ENCODE measurements at regions not wholly inside any gene's neighbourhood (a gene's known extent, or its start where the extent isn't known, plus 50 kb on each side); places are given as distances from the start of the nearest gene placed in this dataset.

DNA sequence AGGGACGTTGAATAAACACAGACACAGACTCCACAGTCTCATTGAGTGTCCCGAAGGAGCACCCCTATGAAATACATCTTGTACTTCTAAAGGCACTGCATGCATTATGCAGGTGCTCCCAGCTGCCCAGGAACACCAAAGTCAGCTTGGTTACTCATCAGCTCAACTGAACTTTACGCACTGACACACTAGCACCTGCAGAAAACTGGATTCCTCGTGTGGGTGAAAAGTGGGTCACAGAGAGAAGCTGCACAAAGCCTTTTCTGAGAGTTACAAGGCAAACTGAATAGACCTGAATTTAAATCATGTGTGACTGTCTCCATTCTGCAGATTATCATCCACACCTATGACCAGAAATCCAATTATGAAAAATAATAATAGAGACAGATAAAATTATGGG, 527.5 kb upstream of the NBEA start (continued):
- TF ChIP-seq REPIN1 (tag by site-specific recombination; IDR thresholded peaks at IDR 0.05; ENCODE audit: low read depth) (no peak), OVOL3 (tag by site-specific recombination; IDR thresholded peaks at IDR 0.05) (no peak), ZBTB20 (tag by site-specific recombination; IDR thresholded peaks at IDR 0.05) (no peak), ZBTB10 (tag by site-specific recombination; IDR thresholded peaks at IDR 0.05) (no peak)

DNA sequence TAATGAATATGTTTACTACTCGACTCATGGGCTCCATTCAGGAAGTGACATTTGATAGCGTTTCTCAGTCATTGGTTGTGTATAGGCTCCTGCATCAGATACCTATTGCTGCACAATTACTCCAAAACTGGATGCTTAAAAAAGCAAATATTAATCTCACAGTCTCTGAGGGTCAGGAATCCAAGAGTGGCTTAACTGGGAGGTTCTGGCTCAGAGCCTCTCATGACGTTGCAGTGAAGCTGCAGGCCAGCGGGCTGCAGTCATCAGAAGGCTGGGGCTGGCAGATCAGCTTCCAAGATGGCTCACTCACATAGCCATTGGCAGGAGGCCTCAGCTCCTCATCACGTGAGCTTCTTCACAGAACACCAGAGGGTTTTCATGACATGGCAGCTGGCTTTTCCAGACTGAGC, 525.1 kb upstream of the NBEA start:
- Histone ChIP-seq H3K27ac (ENCODE audit: extremely low read depth, low read depth, low read length) (no peak overlapping the region), H3K4me1 (ENCODE audit: control insufficient read depth, insufficient read depth, low read length) (no peaks in the 10 kb centered on the region), H3K36me3 (ENCODE audit: control insufficient read depth in 2 of 2, insufficient read depth in 1 of 2, low read length in 2 of 2) (no peaks in the 10 kb centered on the region), H3K9me3 (ENCODE audit: control insufficient read depth, insufficient read depth, low read depth, low read length) (no peaks in the 10 kb centered on the region), H3K4me3 (ENCODE audit: low read depth, low read length) (no peak overlapping the region)
- POLR2A ChIA-PET, result no interaction called here
- CTCF ChIA-PET, result no interaction called here
- TF ChIP-seq ZNF701 (tag by site-specific recombination; IDR thresholded peaks at IDR 0.05) (no peak), SP3 (tag by site-specific recombination; IDR thresholded peaks at IDR 0.05) (no peak), ZNF148 (tag by site-specific recombination; IDR thresholded peaks at IDR 0.05; ENCODE audit: borderline replicate concordance) (no peak), ZNF677 (tag by site-specific recombination; IDR thresholded peaks at IDR 0.05) (no peak), ZNF791 (tag by site-specific recombination; IDR thresholded peaks at IDR 0.05) (no peak), ZNF311 (tag by site-specific recombination; IDR thresholded peaks at IDR 0.05; ENCODE audit: borderline replicate concordance) (no peak), ZNF223 (tag by site-specific recombination; IDR thresholded peaks at IDR 0.05) (no peak), ZNF843 (tag by site-specific recombination; IDR thresholded peaks at IDR 0.05) (no peak), ATF2 (tag by site-specific recombination; IDR thresholded peaks at IDR 0.05; ENCODE audit: low read depth) (no peak), ZNF169 (tag by site-specific recombination; IDR thresholded peaks at IDR 0.05) (no peak), ZNF837 (tag by site-specific recombination; IDR thresholded peaks at IDR 0.05) (no peak), SP7 (tag by site-specific recombination; IDR thresholded peaks at IDR 0.05) (no peak), ZNF19 (tag by site-specific recombination; IDR thresholded peaks at IDR 0.05; ENCODE audit: low read depth) (no peak)
- TF ChIP-seq, protein P1, sequence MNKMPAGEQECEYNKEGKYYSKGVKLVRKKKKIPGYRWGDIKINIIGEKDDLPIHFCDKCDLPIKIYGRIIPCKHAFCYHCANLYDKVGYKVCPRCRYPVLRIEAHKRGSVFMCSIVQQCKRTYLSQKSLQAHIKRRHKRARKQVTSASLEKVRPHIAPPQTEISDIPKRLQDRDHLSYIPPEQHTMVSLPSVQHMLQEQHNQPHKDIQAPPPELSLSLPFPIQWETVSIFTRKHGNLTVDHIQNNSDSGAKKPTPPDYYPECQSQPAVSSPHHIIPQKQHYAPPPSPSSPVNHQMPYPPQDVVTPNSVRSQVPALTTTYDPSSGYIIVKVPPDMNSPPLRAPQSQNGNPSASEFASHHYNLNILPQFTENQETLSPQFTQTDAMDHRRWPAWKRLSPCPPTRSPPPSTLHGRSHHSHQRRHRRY (tag by site-specific recombination; IDR thresholded peaks at IDR 0.05), result no peak
